ENCODE measurements at regions not wholly inside any gene's neighbourhood (a gene's known extent, or its start where the extent isn't known, plus 50 kb on each side); places are given as distances from the start of the nearest gene placed in this dataset.
"Not testable (repeated sequence)": the region's sequence is repeated elsewhere in the genome, so short reads cannot be mapped to it uniquely, and the experiment has no call there.

GRCh38 chr5:106086352-106086751 lies 1584.4 kb downstream of the EFNA5 start:
- no peak for DNase-seq (ENCODE audit: low spot score)
- Histone ChIP-seq H3K27ac (no peak overlapping the region), H3K4me3 (no peak overlapping the region)
- no peak for TF ChIP-seq CTCF (IDR thresholded peaks at IDR 0.05)

- Histone ChIP-seq H3K27ac (no peak overlapping the region), H3K4me3 (no peak overlapping the region)
- no peak for DNase-seq (ENCODE audit: low spot score)
- TF ChIP-seq CTCF (IDR thresholded peaks at IDR 0.05) = no peak
Observed at GRCh38 chr5:106085556-106085955, 1585.2 kb downstream of the EFNA5 start.

- no peak for TF ChIP-seq CTCF (IDR thresholded peaks at IDR 0.05)
Observed at GRCh38 chr5:106085136-106085535, 1585.6 kb downstream of the EFNA5 start.

GRCh38 chr5:106080535-106080934 lies 1590.2 kb downstream of the EFNA5 start:
- Histone ChIP-seq H3K4me3 (no peak overlapping the region), H3K27ac (no peak overlapping the region)
- TF ChIP-seq CTCF (IDR thresholded peaks at IDR 0.05) = no peak
- DNase-seq (ENCODE audit: low spot score) = no peak

More at GRCh38 chr5:106085136-106085535, 1585.6 kb downstream of the EFNA5 start:
- no peak overlapping the region for H3K27ac ChIP-seq
- DNase-seq (ENCODE audit: low spot score) = no peak
- H3K4me3 ChIP-seq = no peak overlapping the region

GRCh38 chr5:106076655-106077054 lies 1594.1 kb downstream of the EFNA5 start:
- Histone ChIP-seq H3K27ac (no peak overlapping the region), H3K4me3 (no peak overlapping the region)
- TF ChIP-seq CTCF (IDR thresholded peaks at IDR 0.05) = no peak
- no peak for DNase-seq (ENCODE audit: low spot score)

- no peak overlapping the region for H3K4me3 ChIP-seq
- TF ChIP-seq CTCF (IDR thresholded peaks at IDR 0.05) = no peak
- no peak for DNase-seq (ENCODE audit: low spot score)
- H3K27ac ChIP-seq = no peak overlapping the region
Observed at GRCh38 chr5:106072208-106072607, 1598.5 kb downstream of the EFNA5 start.

- no peak for DNase-seq (ENCODE audit: low spot score)
- Histone ChIP-seq H3K4me3 (no peak overlapping the region), H3K27ac (no peak overlapping the region)
- TF ChIP-seq CTCF (IDR thresholded peaks at IDR 0.05) = no peak
Observed at GRCh38 chr5:106047341-106047740, 1623.4 kb downstream of the EFNA5 start.

- H3K4me3 ChIP-seq; H3K27ac ChIP-seq; DNase-seq (ENCODE audit: low spot score): not testable (repeated sequence)
Observed at GRCh38 chr5:106032069-106032468, 1638.7 kb downstream of the EFNA5 start.
